HG03460 (cell line): ENCODE measurements at regions not wholly inside any gene's neighbourhood (a gene's known extent, or its start where the extent isn't known, plus 50 kb on each side); places are given as distances from the start of the nearest gene placed in this dataset.
"Not testable (repeated sequence)": the region's sequence is repeated elsewhere in the genome, so short reads cannot be mapped to it uniquely, and the experiment has no call there.

Experiments used
- ATAC-seq: cut with Tn5 transposase; IDR thresholded peaks from one replicate; pipeline ENCODE4 v1.9.1; 2021; ENCODE audit not compliant: unreplicated experiment

DNA sequence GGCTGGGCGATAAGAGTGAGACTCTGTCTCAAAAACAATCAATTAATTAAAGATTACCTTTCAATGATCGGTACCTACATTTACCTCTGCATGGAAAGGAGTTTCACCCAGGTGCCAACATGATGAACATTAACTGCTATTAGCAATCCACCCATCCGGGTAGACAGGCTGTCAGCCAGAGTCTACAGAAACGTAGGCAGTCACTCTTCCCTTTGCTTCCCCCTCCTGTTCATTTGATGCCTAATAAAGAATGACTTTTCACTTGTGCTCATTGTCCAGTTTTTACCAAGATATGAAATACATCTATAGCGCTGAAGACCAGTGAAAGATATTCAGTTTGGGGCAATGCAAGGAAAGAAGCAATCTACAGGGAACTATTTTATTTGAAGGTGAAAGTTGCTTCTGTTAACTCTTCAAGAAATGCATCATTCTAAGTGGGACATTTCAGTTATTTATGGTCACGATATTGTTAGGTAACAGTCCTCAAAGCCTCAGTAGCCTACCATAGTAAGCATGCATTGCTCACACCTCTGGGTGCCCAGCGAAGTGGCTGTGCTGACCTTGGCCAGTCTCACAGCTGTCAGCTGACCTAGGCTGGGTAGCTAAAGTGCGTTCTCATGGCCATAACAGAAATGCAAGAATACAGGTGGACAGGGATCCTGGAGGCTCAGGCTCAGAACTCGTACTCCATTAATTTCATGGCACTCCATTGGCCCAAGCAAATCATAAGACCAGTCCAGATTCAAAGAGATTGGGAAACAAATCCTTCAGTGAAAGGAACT is 87.2 kb upstream of the DMRT1 start:
- ATAC-seq: no peak

DNA sequence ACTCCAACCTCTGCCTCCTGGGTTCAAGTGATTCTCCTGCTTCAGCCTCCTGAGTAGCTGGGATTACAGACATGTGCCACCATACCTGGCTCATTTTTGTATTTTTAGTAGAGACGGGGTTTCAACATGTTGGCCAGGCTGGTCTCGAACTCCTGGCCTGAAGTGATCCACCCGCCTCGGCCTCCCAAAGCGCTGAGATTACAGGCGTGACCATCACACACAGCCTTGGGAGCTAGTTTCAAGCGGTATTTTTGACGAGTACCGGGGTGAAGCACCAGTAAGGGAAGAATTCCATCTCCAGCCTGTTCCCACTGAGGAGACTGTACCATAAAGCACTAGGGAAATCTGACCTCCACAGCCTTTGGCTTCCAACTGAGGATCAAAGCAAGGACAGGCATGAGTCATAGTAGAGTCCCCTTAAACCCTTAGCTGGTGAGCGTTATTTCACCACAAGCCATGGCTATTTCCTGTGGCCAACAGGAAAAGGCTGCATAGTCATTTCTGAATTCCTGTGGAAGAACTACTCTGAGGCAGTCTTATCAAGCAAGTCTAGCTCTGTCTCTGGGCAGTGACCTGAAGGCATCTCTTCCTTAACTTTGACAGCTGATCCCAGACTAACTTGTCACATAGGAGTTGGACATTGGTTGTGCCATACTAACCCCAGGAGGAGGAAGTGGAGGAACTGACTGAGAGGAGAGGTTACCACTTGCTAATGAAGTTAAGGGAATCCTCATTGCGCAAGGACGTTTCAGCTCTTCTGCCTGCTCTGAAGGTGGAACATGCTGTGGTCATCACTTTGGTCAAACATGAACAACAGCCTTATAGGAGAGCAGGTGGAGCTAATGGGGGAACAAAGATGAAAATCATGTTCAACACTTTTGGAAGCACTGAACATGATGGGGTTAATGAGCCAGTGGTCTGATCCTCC is 85.8 kb upstream of the DMRT1 start:
- no peak for ATAC-seq

DNA sequence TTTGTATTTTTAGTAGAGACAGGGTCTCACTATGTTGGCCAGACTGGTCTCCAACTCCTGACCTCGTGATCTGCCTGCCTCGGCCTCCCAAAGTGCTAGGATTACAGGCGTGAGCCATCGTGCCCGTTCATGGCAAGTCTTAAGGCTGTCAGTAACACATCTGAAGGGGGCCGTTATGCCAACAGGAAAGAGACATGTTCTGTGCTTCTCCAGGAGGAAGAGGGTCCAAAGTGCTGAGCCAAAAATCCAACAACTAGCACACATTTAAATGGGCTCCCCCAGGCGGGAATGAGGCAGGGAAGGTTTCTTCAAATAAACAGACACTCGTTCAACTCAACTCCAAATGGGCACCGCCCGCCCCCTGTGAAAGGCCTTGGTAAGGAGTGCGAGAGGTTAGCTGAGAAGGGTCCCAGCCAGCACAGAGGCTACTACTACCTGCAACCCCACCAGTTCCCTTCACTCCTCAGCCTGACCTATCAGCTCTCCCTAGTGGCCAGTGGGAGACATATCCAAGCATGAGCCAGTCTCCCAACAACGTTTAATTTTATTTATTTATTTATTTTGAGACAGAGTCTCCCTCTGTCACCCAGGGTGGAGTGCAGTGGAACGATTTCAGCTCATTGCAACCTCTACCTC is 84.1 kb upstream of the DMRT1 start:
- ATAC-seq: no peak

DNA sequence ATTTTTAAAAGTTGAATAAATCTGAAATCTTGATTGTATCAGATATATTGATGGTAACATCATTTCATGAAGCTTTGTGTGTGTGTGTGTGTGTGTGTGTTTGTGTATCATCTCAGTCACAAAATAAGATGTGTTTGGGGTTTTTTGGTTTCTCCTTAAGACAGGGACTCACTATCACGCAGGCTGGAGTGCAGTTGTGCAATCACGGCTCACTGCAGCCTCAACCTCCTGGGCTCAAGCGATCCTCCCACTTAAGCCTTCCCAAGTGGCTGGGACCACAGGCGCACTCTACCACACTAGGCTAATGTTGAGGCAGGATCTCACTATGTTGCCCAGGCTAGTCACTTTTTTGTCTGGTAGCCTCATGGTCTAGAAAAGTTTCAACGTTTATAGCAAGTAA is 83.4 kb upstream of the DMRT1 start:
- no peak for ATAC-seq

DNA sequence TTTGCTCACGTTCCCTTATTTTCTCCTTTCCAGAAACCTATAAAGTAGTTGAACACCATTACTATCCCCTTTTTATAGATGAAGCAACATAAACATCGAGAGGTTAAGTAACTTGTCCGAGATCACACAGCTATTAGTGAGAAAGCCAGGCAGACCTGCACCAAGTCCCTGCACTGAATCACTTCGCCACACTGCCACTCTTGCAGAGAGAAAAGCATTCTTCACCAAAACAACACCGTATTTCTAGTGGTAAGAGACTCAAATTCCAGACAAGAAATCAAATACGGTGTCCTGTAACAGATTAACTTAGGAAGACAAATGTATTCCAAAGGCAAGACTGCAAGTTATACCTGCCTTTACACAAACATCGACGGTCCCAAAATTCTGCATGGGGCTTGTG is 82.0 kb upstream of the DMRT1 start:
- no peak for ATAC-seq

DNA sequence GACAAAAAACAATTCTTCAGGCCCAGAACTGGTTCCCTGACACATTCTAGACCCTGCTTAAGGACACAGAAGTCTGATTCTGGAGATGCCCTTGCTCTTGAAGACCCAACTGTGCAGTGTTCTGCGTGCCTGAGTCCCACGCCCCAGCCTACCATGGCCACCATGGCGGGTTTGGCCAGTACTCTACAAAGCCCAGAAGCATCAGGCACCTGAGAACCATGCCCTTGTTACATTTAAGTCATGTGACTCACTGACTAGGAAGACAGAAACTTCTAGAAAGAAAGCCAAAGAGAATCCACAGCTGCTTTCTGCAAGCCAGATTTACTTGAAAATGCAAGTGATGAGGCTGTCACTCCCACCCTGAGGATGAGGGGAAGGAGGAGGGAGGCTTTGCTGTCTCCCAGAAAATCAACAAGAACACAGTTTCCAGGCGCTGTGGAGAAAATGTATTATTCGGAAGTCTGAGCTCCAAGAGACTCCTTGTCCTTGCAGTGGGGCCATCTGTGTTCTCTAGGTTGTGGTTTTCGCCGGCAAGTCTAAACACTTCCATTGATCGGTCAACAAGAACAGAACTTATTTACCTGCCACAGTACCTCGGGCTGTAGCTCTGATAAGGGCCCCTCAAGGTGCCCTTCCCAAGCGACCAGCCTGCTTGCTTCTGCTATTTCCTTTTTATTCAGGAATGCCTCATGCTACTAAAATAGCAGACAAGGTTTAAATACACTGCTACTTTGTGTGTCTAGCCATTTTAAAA is 81.3 kb upstream of the DMRT1 start:
- no peak for ATAC-seq

DNA sequence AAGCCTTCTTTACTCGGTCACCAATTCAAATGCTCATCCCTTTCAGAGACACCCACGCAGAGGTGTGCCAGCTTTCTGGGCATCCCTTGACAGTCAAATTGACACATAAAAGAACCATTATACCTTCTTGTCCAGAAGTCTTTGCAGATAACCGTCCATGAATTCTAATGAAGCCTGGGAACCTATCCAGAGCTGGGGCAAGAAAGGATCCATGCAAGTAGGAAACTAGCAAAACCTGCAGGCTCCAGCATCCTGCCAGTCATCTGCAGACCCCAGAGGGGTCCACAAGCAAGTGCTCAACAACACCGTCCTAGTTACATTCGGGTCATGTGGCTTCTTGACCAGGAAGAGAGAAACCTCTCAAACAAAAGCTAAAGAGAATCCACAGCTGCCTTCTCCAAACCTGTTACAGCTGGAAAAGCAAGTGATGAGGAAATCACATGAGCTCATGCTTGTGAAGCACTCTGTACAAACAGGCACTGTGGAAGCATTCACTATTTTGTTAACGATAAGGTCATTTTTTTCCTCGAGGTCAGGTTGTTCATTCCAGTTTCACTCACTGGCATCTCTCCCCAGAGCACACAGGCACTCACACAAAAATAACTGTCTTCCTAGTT is 80.2 kb upstream of the DMRT1 start:
- no peak for ATAC-seq

DNA sequence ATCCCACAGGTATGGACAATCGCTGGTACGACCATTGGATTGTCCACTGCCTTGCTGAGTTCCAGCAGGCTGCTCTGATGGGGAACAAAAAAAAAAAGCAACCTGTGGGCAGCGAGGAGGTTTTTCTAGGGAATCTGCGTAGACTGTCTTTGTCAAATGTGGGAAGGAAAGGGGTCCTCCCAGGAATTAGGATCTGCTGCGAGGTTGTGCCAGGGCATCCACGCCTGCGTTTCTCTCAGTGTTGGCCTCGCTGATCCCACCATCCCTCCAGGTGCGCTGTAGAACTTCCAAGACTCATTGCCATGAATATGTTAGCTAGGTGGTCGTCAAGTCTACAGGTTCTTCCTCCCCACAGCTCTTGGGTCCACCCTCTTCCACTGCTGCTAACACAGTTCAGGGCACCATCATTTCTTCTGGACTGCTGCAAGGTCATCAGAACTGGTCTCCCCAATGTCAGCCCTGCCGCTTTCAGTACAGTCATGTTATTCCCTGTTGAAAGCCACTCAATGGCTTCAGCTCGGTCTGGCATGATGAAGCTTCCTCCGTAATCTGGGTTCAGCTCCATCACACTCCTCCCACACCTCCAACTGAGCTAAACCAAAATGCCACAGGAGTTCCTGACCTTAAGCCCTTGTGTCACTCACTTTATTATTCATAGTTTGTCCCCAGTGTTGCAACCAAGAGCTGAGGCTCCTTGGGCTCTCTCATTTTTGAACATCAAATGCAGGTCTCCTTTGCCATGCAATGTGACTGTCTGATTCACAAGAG is 79.5 kb upstream of the DMRT1 start:
- no peak for ATAC-seq

DNA sequence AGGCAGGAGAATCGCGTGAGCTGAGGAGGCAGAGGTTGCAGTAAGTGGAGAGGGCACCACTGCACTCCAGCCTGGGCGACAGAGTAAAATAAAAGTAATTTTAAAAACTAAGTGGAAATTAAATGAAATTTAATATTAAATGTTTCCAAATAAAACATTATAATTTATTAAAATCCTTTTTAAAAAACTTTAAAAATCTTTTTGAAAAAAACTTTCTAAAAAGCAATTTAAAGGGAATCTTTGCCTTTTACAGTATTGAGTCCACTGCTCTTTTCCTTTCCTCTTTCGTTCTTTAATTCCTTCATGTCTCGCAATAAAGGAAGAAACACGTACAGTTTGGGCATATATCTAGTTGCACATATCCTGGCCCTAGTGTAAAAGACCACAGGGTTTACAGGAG is 77.8 kb upstream of the DMRT1 start:
- ATAC-seq: no peak

DNA sequence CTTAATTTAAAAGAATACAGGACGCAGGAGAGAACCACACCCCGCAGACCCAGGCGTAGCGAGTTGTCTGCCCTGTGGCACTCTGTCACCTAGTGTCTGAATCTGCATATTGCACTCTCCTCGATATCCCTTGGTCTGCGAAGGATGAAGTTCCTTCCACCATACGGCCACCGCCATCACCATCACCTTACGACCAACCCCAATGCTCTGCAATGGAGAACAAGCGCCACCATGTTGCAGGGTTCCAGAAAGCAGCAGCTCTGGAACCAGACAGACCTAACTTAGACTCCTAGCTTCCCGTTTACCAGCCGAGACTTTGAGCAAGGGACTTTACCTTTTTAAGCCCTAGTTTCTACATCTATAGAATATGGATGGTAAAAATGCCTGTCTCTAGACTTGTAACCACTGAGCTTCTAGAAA is 77.4 kb upstream of the DMRT1 start:
- ATAC-seq: no peak

DNA sequence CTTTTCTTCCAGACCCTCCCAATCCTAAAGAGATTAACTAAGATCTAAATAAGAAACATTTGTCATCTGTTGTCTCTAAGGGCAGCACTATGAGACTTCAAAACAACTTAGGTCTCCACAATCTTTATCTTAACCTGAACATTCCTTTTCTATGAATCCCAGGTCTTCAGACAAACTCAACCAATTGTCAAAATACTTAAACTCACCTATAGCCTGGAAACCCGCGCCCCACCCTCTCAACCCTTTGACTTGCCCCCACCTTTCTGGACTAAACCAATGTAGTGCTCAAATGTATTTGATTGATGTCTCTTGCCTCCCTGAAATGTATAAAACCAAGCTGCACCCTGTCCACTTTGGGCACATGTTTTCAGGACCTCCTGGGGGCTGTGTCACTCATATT is 76.5 kb upstream of the DMRT1 start:
- no peak for ATAC-seq

DNA sequence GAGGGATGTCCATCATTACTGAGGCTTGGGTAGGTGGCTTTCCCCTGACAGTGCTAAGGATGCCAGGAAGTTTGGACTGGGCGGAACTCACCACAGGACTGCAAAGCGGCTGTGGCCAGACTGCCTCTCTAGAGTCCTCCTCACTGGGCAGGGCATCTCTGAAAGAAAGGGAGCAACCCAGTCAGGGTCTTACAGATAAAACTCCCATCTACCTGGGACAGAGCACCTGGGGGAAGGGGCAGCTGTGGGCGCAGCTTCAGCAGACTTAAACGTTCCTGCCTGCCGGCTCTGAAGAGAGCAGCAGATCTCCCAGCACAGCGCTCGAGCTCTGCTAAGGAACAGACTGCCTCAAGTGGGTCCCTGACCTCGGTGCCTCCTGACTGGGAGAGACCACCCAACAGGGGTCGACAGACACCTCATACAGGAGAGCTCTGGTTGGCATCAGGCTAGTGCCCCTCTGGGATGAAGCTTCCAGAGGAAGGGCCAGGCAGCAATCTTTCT is 74.4 kb upstream of the DMRT1 start:
- not testable (repeated sequence) for ATAC-seq

DNA sequence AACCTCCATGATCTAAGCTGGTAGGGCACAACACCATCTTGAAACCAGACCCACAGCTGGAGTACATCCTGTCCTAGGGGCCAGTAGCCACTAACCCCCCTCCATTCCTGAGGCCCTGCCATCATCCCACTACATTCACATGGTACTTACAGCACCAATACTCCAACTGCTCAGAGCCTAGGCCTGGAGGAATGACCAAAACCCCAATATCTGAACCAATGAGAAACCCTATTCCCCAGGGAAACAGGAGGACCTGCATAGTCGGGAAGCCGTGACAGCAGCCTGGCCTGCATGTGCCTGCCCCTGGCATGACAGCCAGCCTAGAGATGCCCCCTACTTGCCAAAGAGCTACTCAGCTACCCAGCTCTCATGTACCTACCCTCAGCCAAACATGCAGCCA is 65.4 kb upstream of the DMRT1 start:
- no peak for ATAC-seq

DNA sequence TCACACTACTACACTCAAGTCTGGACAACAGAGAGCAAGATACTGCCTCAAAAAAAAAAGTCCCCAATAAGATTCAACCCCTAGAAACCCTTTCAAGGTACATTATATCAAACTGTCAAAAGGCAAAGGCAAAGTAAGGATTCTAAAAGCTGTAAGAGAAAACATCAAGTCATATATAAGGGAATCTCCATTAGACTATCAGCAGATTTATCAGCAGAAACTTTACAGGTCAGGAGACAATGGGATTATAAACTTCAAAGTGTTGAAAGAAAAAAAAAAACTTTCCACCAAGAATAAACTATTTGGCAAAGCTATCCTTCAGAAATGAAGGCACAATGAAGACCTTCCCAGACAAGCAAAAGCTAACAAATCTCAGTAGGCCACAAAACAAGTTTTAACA is 63.5 kb upstream of the DMRT1 start:
- ATAC-seq: no peak

DNA sequence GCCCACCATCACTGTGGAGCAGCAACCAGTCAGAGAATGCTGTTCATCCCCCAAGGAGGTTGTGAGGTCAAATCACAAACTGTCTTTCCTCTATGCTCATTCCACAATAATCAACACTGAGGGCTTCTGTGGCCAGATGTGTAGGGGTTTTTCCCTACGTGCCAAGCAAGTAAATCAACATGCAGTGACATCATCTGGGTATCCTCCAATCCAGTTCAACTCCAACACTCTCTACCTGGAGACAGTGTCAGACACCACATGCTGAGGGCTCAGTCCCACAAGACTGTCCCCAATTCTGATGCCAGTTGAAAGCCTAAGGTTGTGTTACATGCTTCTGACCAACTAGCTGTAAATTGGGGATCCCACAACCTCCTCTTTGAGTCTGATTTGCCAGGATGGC is 57.3 kb upstream of the DMRT1 start:
- ATAC-seq: no peak

DNA sequence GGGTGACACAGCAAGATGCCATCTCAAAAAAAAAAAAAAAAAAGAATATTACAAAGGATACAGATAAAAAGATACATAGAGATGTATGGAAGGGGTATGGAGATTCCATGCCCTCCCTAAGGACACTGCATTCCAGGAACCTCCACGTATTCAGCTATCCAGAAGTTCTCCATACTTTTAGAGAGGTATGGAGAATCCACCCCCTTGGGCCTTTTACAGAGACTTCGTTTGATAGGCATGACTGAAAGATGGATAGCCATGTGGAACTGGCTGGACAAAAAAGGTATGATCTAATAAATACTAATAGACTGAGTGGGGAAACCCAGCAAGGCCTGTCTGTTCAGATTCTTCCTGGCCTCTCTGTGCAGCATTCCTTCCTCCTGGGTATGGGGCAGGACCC is 56.6 kb upstream of the DMRT1 start:
- no peak for ATAC-seq

DNA sequence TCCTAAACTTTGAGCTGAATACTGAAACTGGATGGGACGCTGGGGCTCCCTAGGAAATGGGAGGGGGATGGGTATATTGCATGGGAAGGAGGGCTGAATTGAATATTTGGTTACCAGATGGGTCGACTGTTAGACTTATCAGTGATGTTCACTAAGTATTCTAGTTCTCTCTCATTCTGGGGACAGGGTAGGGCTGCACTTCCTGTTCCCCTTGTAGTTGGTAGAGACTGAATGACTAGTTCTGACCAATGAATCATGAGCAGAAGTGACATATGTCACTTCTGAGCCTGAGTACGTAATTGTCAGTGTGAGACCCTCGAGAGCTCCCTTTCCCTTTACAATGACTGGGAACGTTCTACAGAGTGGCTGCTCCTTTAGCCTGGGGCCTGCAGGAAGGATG is 55.5 kb upstream of the DMRT1 start:
- no peak for ATAC-seq

DNA sequence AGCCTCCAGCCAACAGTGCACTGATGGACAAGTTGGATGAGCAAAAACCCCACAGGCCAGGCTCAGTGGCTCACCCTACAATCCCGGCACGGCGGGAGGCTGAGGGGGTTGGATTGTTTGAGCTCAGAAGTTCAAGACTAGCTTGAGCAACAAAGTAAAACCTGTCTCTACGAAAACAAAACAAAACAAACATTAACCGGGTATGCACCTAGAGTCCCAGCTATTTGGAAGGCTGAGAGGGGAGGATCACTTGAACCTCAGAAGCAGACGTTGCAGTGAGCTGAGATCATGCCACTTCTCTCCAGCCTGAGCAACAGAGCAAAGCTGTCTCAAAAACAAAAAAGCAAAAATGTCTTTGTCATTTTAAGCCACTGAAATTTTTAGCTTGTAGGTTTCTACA is 55.1 kb upstream of the DMRT1 start:
- no peak for ATAC-seq

DNA sequence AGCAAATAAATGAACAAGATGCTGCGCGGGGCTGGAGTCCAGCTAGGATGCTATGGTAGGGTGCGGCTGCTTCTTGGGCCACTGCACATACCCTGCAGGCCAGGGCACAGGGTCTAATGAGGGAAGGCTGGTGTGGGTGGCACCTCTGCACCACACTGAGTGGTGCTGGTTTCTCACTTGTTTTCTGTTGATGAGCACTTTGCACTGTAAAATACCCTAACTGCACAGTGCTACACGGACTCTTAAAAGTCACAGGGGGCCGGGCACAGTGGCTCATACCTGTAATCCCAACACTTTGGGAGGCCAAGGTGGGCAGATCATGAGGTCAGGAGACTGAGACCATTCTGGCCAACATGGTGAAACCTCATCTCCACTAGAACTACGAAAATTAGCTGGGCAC is 52.7 kb upstream of the DMRT1 start:
- no peak for ATAC-seq
